GM13977 (cell line): ENCODE measurements at regions not wholly inside any gene's neighbourhood (a gene's known extent, or its start where the extent isn't known, plus 50 kb on each side); places are given as distances from the start of the nearest gene placed in this dataset.

Source experiments
- DNase-seq: peaks from one replicate; pipeline ENCODE4 v3.0.0; 2012; ENCODE audit warnings: low spot score
- in situ Hi-C: fragments of 300-500 bp; cut with MboI; formaldehyde crosslinking; loops from one replicate; pipeline ENCODE4 v1.12.0; 2022; ENCODE audit warnings: low sequenced_read_pairs, low pct_unique_long_range_greater_than_20kb, mixed read lengths, inconsistent platforms; ENCODE audit not compliant: unreplicated experiment
- TF ChIP-seq, protein P1 (sequence below): IDR thresholded peaks from 2 replicates; pipeline ENCODE4 v1.5.1; 2012; ENCODE audit warnings: mild to moderate bottlenecking, control low read depth; ENCODE audit not compliant: insufficient read depth; ENCODE audit errors: extremely low read depth, missing control alignments

DNA sequence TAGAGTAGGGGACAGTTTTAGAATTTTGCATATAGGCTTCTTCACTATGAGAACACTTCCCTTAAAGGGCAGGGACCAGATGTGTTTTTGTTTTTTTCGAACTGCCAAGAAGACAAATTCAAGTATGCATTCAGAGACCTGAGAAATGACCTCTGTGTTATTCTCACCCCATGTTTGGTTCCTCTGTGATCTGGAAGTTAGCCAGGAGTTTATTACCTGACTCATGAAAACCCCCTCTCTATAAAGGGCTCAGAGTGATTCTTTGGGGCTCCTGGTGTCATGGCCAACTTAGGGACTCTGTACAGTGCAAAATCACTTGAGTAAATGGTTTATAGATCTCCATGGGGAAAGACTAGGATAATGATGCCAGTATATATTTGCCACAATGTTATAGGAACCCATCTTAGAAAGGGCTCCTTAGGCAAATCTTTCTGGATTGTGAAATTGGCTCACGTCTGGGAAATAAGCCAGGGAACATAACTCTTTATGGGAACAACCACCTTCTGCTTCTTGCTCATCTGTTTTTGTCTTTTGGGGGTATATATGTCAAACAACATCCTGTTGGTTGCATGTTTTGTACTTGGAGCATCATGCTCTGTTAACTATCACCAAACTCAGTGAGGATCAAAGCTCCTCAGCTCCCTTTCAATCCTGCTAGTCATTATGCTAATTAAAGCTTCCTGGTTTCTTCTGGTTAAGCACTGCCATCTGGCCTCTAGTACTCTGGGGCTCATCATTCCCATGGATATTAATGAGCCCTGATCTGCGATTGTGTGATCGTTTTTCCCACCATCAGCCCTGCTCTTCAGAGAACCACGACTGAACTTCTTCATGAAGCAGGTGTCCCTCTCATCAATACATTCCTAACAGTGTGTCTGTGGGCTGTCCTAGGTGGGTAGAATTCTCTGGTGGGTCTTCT is 173.4 kb upstream of the CDH12 start:
- TF ChIP-seq, protein P1, sequence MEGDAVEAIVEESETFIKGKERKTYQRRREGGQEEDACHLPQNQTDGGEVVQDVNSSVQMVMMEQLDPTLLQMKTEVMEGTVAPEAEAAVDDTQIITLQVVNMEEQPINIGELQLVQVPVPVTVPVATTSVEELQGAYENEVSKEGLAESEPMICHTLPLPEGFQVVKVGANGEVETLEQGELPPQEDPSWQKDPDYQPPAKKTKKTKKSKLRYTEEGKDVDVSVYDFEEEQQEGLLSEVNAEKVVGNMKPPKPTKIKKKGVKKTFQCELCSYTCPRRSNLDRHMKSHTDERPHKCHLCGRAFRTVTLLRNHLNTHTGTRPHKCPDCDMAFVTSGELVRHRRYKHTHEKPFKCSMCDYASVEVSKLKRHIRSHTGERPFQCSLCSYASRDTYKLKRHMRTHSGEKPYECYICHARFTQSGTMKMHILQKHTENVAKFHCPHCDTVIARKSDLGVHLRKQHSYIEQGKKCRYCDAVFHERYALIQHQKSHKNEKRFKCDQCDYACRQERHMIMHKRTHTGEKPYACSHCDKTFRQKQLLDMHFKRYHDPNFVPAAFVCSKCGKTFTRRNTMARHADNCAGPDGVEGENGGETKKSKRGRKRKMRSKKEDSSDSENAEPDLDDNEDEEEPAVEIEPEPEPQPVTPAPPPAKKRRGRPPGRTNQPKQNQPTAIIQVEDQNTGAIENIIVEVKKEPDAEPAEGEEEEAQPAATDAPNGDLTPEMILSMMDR = no peak
- no peak for DNase-seq
- in situ Hi-C loops = no loop called here

DNA sequence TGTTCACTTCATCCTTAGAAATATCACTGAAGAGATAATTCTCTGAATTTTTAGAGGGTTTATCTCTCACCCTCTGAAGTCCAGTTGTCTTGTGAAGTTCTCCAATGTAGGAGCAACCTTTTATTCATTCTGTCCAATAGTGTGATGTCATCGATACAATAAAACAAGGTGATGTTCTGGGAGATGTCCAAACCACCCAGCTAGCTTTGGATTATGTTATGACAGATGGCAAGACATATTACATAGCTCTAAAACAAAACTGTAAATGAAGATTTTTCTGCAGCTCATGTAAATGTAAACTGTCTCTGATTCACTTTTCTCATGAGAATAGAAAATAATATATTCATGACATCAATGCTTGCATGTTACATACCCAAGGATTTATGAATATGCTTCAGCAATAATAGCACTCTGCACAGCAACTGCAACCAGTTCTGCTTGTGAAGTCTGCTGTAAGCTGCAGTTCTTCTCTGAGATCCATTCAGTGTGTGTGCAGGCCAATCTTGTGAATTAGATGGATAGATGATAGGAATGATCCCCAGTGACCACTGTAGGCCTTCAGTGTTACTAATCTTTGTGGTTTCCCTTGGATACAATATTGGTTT is 172.6 kb upstream of the CDH12 start:
- no peak for DNase-seq
- in situ Hi-C loops = no loop called here
- TF ChIP-seq, protein P1 = no peak

DNA sequence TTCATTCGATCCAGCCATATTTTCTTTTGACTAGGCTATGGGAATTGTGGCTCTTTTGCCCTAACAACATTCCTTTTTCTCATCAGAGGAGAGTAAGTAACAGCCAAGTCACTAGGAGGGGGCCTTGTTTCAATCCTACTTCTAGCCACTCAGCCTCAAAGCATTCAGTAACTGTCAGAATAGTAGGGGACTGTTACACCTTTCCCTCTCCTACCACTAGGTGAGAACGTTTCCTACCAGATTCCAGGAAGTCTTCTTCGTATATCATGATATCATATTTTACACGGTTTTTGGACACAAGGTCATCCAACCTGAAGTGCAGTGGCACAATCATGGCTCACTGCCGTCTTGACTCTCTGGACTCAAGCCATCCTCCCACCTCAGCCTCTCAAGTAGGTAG is 171.3 kb upstream of the CDH12 start:
- in situ Hi-C loops = no loop called here
- DNase-seq = no peak
- TF ChIP-seq, protein P1 = no peak

DNA sequence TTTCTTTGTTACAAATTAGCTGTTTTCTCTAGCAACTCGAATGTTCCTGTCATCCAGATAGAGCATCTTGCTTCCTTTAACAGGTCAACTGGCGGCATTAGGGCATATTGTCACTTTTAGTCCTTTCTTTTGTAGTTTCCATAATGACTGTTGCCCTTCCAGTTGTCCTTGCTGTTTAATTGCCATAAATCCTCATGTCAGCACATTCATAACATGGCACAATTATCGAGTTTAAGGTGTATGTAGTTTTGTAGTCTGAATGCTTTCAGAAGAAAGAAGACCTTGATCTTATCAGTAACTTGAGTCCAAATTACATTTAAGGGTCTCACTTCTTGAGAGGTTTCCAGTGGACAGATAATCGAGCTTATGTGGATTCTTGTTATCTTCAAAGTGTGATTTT is 161.7 kb upstream of the CDH12 start:
- in situ Hi-C loops = no loop called here
- TF ChIP-seq, protein P1 = no peak
- no peak for DNase-seq

DNA sequence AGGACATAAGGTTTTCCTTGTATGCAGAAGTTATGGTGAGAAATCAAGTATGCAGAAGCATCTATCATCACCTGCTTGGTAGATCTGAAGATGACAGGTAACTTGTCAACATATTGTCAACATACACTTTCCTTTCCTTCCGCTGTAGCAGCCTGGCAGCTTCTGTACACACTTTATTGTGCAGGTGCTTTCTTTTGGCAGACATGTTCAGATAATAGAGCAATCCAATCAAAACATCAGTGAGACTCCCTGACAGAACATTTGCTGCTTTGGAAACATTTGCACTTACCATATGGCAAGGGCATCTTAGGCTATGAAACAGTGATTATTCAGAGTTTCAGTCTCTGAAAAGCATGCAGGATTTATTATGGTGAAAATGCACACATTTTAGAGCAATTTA is 161.1 kb upstream of the CDH12 start:
- no peak for DNase-seq
- in situ Hi-C loops = no loop called here
- TF ChIP-seq, protein P1 = no peak

DNA sequence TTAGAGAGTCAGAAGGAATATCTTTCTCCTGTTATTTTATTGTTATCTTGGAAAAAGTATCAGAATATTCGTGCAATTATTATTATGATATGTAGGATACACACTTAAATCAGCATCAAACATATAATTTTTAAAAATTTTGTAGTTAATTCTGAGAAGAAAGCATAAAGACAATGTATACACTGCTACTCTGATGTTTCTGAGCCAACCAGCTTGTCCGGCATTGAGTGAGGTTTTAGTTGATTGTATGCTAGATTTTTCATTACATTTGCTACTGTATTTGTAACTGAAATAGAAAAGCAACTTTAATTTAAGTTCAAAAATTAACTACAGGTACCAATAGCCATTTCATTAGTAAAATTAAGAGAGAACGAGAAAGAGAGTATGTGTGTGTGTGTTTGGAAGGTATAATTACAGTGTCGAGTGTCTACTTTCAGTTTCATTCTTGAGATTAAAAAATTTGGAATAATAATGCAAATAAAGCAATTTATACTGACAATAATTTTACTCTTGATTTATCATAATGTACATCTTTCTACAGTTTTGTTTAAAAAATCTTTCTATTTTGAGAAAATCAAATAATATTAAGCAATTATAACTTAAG is 160.4 kb upstream of the CDH12 start:
- in situ Hi-C loops = no loop called here
- no peak for DNase-seq
- TF ChIP-seq, protein P1 = no peak
